Stimulated activated CD4-positive, alpha-beta T cell treated with anti-CD3 and anti-CD28 coated beads, Interleukin-2, amount 100 ng/mL, for 24 hours (primary cell): ENCODE measurements at regions not wholly inside any gene's neighbourhood (a gene's known extent, or its start where the extent isn't known, plus 50 kb on each side); places are given as distances from the start of the nearest gene placed in this dataset.
"Not testable (repeated sequence)": the region's sequence is repeated elsewhere in the genome, so short reads cannot be mapped to it uniquely, and the experiment has no call there.

Source experiments
- DNase-seq, 2 donors: peaks; one replicate each; pipeline ENCODE4 v3.0.0-alpha.2; 2020

DNA sequence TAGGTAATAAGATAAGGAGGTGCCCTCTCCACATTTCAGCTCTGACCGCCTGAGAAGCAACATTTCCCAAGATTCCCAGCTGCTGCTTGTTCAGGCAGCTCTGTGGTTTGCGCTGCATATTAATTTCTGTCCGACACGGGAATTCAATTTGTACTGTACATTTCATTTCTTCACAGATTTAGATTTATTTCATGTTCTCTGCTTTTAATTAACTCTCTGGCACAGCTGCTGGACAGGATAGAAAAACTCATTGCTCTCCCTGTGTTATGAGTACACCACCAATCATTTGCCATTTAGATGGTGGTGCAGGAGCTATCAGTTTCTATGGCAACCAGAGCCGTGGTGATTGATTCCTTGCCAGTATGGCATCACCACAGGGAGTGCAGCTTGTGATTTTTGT is 558.5 kb downstream of the DMRTA1 start:
- no peak for DNase-seq

DNA sequence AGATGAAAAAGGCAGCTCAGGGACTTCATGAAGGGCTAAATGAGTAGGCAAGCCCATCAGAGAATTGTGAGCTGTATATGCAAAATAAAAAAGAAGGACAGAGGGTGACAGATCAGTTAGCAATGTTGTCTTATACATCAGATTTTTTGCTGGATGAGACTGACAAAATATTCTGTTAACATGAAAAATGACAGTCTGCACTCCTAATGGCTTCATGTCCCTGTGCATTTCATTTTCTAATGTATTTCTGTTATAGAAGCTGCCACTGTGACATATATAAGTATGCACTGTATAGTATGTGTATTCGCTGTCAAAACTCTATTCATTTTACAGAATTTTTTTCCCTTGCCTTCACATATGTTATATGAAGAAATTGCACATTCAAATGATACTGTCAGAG is 559.5 kb downstream of the DMRTA1 start:
- no peak for DNase-seq

DNA sequence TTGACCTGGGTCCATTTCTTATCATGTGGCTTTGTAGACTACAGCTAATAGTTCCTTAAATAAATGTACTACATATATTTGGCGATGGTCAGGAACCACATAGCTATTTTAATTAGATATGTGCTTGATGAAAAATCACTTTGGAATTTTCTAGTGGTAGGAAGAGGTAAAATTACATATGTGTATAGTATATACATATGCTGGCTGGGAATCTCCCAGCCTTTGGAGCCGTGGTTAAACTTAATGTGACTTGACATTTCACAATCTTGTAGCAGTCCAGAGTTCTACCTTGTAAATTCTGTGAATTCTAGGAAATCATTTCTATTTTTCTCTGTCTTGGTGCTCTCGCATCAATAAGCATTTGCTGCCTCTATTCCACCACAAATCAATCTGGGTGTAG is 565.0 kb downstream of the DMRTA1 start:
- no peak for DNase-seq

DNA sequence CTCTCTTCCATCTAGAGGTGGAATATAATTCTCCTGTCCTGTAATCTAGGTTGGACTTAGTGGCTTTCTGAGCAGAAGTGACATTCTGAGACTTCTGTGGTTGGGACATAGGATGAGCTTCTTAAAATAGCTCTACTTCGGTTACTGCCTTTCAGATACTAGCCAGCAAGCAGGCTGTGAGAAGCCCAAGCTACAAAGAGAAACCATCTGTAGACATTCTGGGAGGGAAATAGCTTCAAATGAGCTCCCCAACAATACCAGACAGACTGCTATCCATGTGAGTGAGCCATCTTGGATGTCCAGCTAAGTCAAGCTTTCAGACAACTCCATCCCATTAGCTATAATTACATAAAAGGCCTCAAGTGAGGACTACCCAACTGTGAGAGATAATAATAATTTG is 568.9 kb downstream of the DMRTA1 start:
- DNase-seq: no peak

DNA sequence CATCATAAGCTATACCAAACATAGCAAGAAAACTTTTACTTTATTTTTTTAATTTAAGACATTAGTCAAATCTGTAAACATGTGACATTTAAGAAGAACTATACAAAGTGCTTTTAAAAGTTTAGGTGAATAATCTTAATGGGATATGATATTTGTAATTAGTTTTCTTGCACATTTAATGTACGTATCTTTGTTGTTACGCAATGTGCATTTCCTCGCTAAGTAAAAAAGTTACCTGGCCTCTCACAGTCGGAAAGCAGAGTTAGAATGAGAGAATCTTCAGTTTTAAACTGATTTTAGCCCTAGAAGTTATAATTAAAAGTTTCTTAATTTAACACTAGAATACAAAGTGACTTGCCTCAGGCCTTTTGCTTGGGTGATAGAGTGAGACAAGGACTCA is 589.8 kb downstream of the DMRTA1 start:
- no peak for DNase-seq

DNA sequence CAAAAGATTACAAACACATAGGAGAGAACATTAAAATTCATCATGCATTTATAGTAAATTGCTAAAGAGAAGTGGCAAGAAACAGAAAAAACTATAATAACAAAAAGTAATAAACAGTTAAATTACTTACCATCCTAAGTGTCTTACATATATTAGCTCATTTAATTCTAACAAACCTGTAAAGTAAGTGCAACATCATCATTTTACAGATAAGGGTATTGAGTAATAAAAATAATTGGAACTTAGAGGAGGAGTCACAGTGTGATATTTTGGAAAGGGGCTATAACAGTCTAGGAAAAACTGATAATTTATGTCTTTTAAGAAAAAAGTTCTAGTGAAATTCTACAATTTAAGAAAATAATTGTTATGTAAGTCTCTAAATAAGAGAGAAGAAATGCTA is 592.8 kb downstream of the DMRTA1 start:
- no peak for DNase-seq

DNA sequence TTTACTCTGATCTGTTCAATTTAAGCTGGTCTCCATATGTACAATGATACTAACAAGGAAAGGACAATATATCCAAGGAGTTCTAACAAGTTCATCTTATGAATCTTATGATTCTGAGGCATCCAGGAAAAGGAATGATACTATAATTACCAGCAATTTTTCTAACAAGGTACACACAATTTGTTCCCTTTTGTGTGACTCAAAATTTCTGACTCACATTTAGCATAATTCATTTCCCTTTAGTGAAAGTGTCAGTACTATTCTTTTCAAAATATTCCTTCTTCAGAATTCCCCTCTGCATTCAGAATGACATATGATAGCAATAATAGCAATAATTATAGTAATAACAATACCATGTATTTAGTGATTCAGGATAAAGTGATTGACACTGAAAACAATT is 594.8 kb downstream of the DMRTA1 start:
- no peak for DNase-seq

DNA sequence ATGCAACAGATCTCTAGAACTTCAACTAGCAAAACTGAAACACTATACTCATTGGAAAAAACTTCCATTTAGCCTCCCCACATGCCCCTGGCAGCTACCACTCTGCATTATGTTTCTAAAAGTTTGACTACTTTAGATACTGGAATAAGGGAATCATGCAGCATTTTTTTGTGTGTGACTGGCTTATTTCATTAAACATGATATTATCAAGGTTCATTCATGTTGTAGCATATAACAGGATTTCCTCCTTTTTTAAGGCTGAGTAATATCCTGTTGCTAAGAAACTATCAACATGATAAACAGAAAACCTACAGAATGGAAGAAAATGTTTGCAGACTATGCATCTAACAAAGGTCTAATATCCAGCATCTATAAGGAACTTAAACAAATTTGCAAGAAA is 597.9 kb downstream of the DMRTA1 start:
- no peak for DNase-seq

DNA sequence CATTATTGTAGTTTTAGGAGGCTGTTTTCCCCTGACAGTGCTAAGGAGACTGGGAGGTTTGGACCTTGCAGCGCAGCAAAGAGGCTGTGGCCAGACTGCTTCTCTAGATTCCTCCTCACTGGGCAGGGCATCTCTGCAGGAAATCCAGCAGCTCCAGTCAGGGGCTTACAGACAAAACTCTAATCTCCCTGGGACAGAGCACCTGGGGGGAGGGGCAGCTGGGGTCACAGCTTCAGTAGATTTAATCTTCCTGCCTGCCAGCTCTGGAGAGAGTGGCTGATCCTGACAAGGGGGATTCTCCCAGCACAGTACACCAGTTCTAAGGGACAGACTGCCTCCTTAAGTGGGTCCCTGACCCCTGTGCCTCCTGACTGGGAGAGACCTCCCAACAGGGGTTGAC is 599.4 kb downstream of the DMRTA1 start:
- DNase-seq: not testable (repeated sequence)

DNA sequence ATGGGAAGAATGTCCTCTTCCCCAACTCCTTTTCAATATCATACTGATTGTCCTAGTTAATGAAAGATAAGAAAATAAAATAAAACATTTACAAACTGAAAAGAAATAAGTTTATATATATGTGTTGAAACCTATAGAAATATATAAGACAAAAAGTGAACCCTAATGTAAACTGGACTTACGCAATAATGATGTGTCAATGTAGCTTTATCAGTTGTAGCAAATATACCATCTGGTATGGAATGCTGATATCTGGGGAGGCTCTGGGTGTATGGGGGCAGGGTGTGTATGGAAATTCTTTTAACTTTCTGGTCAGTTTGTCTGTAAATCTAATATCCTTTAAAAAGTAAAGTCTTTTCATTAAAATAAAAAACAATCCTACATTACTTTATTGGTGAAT is 603.9 kb downstream of the DMRTA1 start:
- DNase-seq: no peak

DNA sequence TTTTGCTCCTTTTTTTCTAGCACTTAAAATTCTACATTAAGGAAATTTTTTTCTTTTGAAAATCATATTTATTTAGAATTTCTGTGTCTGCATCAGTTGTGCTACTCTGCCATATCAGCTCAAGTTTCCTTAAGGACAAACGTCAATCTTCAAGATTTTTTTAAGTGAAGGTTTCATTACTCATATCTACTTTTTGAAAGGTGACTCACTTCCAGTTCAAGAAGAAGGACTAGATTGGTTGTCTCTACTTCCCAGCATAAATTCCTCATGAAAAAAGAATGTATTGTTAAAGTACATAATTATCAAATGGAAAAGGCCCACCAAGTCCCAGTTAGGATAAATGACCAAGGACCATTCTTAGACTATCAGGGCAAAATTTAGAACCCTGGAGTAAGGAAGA is 626.5 kb downstream of the DMRTA1 start:
- no peak for DNase-seq

DNA sequence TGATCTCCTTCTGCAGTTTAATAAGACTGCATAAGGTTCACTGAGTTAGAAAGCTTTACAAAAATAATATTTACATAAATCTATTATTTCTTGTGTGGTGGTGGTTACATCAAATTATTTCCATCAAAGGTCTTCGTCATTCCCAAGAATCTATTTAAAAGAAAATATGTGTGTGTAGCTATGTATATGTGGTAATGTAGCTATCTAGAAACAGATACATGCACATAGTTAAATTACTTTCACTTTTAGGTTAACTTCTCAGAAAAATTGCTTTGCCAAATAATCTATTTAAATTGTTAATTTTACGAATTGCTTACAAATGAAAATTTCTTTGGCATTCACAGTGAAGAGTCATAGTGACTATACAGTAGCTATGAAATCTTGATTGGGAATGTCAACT is 633.2 kb downstream of the DMRTA1 start:
- DNase-seq: no peak

DNA sequence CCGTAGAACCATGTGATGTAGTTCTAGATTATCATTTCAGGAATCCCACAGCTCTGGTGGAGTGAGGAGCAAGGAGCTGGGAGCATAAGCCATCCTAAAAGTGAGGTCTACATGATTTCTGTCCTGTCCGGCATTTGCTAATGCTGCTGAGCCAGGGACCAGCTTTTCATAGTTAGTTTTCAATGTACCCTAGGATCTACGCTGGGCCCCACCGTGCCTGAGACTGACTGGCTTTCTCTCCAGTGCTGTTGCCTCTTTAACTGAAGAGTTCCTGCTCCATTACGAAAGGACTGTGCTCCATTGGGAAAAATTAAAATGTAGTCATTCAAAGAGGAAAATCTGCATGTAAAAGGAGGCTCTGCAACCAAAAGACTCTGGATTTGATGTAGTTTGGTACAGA is 634.8 kb downstream of the DMRTA1 start:
- DNase-seq: no peak

DNA sequence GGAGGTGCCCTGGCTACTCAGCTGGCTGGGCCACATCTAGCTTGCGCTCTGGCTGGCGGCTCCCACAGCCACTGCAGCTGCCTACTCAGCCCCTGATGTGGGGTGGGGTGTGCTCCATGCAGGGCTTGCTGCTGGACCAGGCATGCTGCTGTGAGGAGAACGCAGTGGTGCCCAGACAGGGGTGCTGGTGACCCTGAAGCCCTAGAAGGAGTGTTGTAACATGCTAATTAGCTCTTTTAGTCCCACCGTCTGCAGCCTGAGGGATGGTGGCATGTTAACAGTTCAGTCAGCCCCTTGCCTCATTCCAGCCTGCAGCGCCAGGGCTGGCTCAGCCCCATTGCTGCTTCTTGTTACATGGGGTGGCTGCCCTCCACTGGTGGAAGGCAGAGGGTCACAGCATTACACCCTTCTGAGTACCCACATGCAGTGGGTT is 642.3 kb downstream of the DMRTA1 start:
- no peak for DNase-seq

DNA sequence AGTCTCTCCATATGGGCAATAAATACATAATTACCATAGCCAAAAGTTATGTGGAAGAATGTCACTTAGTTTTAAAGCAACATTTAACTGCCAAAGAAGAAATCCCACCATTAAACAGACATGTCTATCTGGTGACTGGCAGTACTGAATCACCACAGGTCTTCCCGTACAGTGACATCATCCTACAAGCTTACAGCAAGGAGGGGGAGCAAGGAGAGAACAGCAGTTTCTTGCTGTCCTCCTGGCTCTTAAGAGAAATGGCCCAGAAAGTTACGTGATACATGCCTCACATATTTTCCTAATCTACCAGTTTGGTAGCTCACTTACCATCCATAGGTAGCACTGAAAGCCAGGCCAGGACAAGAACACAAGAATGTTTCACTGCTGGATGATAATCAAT is 671.0 kb downstream of the DMRTA1 start:
- DNase-seq: no peak

DNA sequence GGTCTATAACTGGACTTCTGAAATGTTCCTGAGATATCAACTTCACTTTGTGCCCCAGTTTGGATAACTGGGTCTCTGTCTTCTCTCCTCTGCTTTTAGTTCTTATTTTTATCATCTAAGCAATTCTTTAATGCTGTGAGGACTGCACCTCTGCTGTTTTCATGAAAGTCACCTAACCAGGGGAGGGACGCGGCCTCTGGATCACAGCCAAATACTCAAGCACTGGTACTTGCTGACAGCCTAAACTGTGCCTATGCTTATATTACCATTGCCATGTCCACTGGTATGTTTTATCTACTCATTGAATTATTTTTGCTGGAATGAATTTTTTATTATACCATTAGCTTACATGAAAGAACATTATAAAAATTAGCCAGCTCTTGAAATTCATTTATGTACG is 674.0 kb downstream of the DMRTA1 start:
- DNase-seq: no peak

DNA sequence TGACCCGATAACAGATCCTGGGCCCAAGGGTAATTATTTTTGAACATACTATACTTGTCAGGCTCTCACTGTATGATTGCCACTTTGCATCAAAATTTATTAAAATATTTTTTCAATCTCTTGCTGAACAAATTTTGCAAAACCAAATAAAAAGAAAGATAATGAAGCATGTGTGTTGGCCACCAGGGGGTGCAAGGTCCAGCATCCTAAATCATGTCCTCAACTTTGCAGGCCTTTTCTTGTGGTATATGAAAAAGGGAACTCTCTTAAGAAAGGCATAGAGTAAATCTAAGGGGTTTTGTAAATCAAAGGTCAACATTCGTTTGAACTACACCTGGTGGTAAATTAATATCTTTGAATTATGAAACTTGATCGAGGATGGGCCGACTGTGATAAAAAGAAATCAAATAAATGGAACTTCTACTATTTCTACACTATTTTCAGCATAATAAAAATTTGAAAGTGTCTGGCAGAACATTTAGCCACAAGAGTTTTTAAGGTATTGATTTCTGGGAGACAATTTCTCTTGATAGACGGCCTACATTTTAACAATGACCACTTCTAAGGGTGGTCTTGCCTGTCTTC is 676.5 kb downstream of the DMRTA1 start:
- DNase-seq: peak in 1 of 2 donors; percentile 2

DNA sequence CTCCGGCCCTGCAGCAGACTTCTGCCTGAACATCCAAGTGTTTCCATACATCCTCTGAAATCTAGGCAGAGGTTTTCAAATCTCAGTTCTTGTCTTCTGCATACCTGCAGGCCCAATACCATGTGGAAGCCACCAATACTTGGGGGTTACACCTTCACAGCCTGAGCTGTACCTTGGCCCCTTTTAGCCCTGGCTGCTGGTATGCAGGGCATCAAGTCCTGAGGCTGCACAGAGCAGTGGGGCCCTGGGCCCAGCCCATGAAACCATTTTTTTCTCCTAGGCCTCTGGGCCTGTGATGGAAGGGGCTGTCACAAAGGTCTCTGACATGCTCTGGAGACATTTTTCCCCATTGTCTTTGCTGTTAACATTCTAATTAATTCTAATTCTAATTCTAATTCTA is 680.6 kb downstream of the ELAVL2 start:
- no peak for DNase-seq

DNA sequence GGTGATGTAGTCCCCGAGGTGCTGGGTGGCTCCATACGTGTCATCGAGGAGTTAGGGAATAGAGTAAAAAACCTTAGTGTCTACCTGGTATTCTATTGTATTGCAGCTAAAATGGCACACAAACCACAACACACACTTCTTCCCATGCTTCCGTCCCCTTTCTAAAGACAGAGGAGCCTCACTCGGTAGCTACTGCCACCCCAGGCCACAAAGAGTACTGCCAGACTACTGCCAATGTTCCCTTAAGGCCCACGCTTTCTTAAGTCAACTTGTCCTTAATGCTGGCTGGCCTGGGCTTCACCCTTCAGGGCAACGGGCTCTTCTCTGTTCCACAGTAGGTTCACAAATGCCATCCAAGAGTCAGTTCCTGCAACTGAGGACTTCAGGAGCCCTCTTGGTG is 673.0 kb downstream of the ELAVL2 start:
- no peak for DNase-seq

DNA sequence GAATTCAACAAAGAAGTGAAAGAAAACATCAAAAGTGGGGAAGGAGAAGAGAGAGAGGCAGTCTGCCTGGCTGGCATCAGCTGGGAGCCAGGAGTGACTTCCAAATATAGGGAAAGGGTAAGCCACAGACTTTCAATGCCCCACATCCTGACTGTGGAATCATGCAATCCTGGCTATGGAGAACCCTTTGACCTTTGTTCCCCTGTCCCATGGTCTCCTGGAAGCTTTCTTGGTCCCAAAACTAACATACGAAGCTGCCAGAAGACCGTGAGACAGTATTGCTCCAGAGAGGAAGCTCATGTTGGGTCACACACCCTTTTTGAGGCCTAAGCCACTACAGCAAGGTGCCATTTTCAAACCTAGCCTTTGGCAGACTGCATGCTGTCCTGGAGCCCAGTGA is 665.5 kb downstream of the ELAVL2 start:
- DNase-seq: no peak

DNA sequence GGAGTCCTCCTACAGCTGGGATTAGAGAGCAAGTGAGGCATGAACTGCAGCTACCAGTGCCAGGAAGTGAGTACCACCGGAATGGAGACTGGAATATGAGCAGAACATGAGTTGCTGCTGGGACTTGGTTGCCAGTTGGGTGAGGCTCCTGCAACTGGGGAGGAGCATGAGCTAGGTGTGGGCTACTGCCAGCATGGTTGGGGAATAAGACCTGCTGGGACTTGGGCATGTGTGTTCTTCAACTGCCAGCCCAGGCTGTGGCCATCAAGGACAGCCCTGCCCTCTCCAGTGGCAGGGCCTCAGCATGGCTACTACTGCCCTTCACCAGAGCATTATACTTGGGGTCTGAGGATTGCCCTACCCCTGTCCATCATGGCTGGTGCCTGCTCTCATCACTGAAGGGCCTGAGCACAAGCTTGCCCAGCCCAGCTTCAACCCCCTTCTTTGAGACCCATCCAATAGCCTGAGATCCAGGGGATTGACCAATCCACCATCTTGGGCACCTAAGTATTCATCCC is 665.0 kb downstream of the ELAVL2 start:
- DNase-seq: no peak

DNA sequence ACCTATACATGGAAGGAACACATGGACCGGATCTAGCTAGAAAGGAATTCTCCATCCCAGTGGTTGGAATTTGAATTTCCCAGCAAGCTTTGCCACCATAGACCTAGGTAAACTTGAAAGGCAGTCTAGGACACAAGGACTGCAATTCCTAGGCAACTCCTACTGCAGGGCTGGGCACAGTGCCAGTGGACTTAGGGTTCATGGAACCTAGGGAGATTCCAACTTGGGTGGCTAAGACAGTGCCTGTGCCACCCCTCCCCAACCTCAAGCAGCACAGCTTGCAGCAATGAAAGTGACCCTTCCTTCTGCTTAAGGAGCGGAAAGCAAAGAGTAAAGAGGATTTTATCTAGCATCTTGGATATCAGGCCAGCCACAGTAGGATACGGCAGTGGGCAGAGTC is 663.3 kb downstream of the ELAVL2 start:
- DNase-seq: no peak

DNA sequence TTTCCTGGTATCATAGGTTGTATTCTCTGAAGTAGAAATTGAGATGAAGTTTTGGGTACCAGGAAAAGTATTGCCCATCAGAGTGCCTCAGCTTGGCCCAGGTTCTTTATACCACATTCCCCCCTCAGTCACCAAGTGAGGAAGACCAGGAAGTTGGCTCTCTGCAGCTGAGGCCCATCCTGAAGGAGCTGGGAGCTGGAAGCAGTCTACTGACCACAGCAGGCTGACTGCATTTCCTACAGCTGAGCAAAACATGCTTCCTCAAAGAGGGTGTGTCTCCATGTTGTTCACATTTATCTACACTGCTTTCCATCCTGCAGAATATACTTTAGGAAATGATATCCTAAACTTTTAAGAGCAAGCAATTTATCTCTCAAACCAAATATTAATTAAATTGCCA is 654.6 kb downstream of the ELAVL2 start:
- no peak for DNase-seq

DNA sequence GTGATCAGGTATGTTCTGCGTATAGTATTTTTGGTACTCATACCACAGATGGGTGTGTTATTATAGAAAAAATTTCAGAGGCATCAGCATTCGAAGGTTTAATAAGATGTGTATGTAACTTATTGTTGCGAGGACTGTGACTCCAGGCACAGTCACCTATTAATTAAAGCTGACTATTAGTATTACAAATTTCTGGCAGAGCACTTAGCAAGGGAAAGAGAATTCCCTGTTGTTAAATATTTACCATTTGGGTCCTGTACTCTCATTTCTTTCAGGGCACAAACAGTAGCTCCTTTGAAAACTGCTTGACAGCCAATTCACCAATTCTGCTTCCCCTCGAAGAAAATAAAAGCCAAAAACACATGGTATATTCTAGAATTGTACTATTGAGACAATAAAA is 653.8 kb downstream of the ELAVL2 start:
- no peak for DNase-seq

DNA sequence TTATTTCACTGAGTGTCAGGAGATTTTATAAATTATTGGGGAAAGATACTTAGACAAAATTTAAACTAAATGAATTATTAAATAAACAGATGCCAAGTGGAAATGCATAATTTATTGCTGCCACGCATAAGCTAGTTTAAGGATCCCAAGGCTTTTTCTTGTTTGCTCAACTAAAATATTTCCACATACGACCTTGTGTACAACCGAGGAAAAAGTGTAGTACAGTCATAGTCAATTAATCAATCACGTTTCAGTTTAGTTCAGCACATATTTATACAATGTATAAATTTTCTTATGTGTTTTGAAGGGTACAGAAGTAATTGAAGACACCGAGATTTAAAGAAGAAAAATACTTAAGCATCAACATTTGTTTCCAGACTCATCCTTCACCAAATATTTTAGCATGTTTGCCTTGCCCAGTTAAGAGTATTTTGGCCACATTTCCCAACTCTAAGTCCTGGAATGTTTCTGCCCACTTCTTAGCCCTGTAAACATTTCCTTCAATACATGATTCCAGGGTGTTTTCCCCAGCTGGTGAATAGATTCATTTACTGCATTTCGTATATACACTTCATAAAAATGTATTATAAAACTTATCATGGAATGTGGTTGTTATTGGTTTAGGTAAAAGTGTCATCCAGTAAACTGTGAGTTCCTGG is 652.9 kb downstream of the ELAVL2 start:
- DNase-seq: no peak
